HCT116 (cell line): ENCODE measurements at regions not wholly inside any gene's neighbourhood (a gene's known extent, or its start where the extent isn't known, plus 50 kb on each side); places are given as distances from the start of the nearest gene placed in this dataset.

Experiments used
- ATAC-seq: fragments of 200-7000 bp; cut with Tn5 transposase; 2 replicates; pipeline ENCODE4 v1.9.1; 2020; ENCODE audit warnings: mild to moderate bottlenecking, moderate library complexity
- BruUV-seq: library from RNA; stranded (reverse); fragments of 400-500 nt; replicated peaks from 2 replicates; lab custom pipeline; 2021; lab: Mats Ljungman, UMichigan
- CTCF ChIA-PET: fragments of 300-600 bp; sonication (Branson Sonifier 250); formaldehyde crosslinking; loops from one replicate; lab custom pipeline; 2021; ENCODE audit warnings: antibody characterized with exemption; lab: Charles Lee
- POLR2A ChIA-PET: fragments of 300-600, 350-600 bp; sonication (Branson Sonifier 250); formaldehyde crosslinking; loops from one replicate; lab custom pipeline; 2021; ENCODE audit warnings: antibody characterized with exemption; lab: Charles Lee
- RAD21 ChIA-PET, 2 experiments: fragments of 300-600 bp; sonication (Branson Sonifier 250); formaldehyde crosslinking; loops; one replicate each; lab custom pipeline; 2023; ENCODE audit warnings: low total read pairs in 2 of 2; ENCODE audit not compliant: uncharacterized antibody in 2 of 2, unreplicated experiment in 2 of 2, low non-redundant PET in 1 of 2; lab: Charles Lee
- DNase-seq: peaks from one replicate; pipeline ENCODE4 v3.0.0-alpha.2; 2010; ENCODE audit warnings: low read depth, low spot score
- H2AFZ ChIP-seq: fragments of 200-600 bp; shearing (Covaris generic), sonication (generic); 2 replicates; pipeline ENCODE4 v1.6.1; 2017; ENCODE audit warnings: low read depth, mixed run types, mixed read lengths, antibody characterized with exemption, low read length; ENCODE audit not compliant: poor library complexity, severe bottlenecking
- H3K27ac ChIP-seq: 2 replicates; pipeline ENCODE4 v1.5.1; 2012; ENCODE audit warnings: low read depth, low read length
- H3K27me3 ChIP-seq: fragments of 200-600 bp; sonication (generic); 2 replicates; pipeline ENCODE4 v1.6.1; 2016; ENCODE audit warnings: mixed run types, low read length, mixed read lengths; ENCODE audit not compliant: insufficient read depth
- H3K36me3 ChIP-seq, 2 experiments: fragments of 200-500 bp in 1 of 2; fragments of 200-600 bp in 1 of 2; sonication (Bioruptor generic) in 1 of 2; sonication (generic) in 1 of 2; 2 replicates each; pipeline versions ENCODE4 v1.5.1 to v1.6.1; 2014 to 2016; ENCODE audit warnings: low read length in 2 of 2, inconsistent platforms in 1 of 2, mixed read lengths in 1 of 2, mixed run types in 1 of 2; ENCODE audit not compliant: insufficient read depth in 2 of 2, control insufficient read depth in 1 of 2
- H3K4me1 ChIP-seq, 2 experiments: fragments of 200-600 bp in 1 of 2; sonication (generic) in 1 of 2; 2 replicates each; pipeline versions ENCODE4 v1.5.1 to v1.6.1; 2012 to 2017; ENCODE audit warnings: low read length in 2 of 2, inconsistent platforms in 1 of 2, mild to moderate bottlenecking in 1 of 2, mixed read lengths in 1 of 2, mixed run types in 1 of 2, moderate library complexity in 1 of 2; ENCODE audit not compliant: insufficient read depth in 2 of 2, control insufficient read depth in 1 of 2
- H3K4me2 ChIP-seq: fragments of 200-600 bp; sonication (generic); 2 replicates; pipeline ENCODE4 v1.6.1; 2017; ENCODE audit warnings: mixed run types, low read length, mixed read lengths
- H3K4me3 ChIP-seq, 2 experiments: fragments of 200-600 bp in 1 of 2; sonication (generic) in 1 of 2; replicated peaks in 1 of 2; 2 replicates each; pipeline ENCODE4 v1.5.1; 2011 to 2016; ENCODE audit warnings: low read length in 2 of 2, control low read depth in 1 of 2, low read depth in 1 of 2, mild to moderate bottlenecking in 1 of 2, mixed read lengths in 1 of 2, mixed run types in 1 of 2
- H3K79me2 ChIP-seq: fragments of 200-600 bp; sonication (generic); 2 replicates; pipeline ENCODE4 v1.6.1; 2017; ENCODE audit warnings: mild to moderate bottlenecking, mixed run types, low read length, moderate library complexity, mixed read lengths; ENCODE audit not compliant: insufficient read depth
- H3K9ac ChIP-seq: fragments of 200-600 bp; sonication (generic); 2 replicates; pipeline ENCODE4 v1.6.1; 2016; ENCODE audit warnings: low read length, mixed read lengths
- H3K9me2 ChIP-seq: fragments of 200-600 bp; sonication (generic), shearing (Covaris generic); 2 replicates; pipeline ENCODE4 v1.6.1; 2017; ENCODE audit warnings: mixed run types, mild to moderate bottlenecking, moderate library complexity; ENCODE audit not compliant: insufficient read depth
- H3K9me3 ChIP-seq, 2 experiments: fragments of 200-500 bp in 1 of 2; fragments of 200-600 bp in 1 of 2; sonication (Bioruptor generic) in 1 of 2; sonication (generic) in 1 of 2; 2 replicates each; pipeline ENCODE4 v1.6.1; 2014 to 2017; ENCODE audit warnings: low read length in 2 of 2, mixed read lengths in 2 of 2, inconsistent platforms in 1 of 2, low read depth in 1 of 2, mild to moderate bottlenecking in 1 of 2, mixed run types in 1 of 2, moderate library complexity in 1 of 2; ENCODE audit not compliant: control insufficient read depth in 1 of 2, insufficient read depth in 1 of 2
- H4K20me1 ChIP-seq: fragments of 200-600 bp; sonication (generic), shearing (Covaris generic); 2 replicates; pipeline ENCODE4 v1.6.1; 2017; ENCODE audit warnings: mixed run types, mild to moderate bottlenecking, moderate library complexity; ENCODE audit not compliant: insufficient read depth
- CBX3 ChIP-seq: IDR thresholded peaks from 2 replicates; pipeline ENCODE4 v1.6.1; 2012; ENCODE audit warnings: low read depth
- CTCF ChIP-seq, 3 experiments: fragments of 200-600 bp in 1 of 3; sonication (generic) in 1 of 3; IDR thresholded peaks in 2 of 3; conservative IDR thresholded peaks in 1 of 3; 2 replicates each; pipeline ENCODE4 v1.5.1; 2012 to 2017; ENCODE audit warnings: low read depth in 2 of 3, low read length in 2 of 3, antibody characterized with exemption in 1 of 3, borderline replicate concordance in 1 of 3, control low read depth in 1 of 3, mild to moderate bottlenecking in 1 of 3, mixed read lengths in 1 of 3, mixed run types in 1 of 3, moderate library complexity in 1 of 3; ENCODE audit not compliant: insufficient read depth in 1 of 3
- EGR1 ChIP-seq: IDR thresholded peaks from 2 replicates; pipeline ENCODE4 v1.6.1; 2012; ENCODE audit warnings: low read depth
- FOSL1 ChIP-seq: IDR thresholded peaks from 2 replicates; pipeline ENCODE4 v1.6.1; 2012; ENCODE audit warnings: low read depth
- JUND ChIP-seq: IDR thresholded peaks from 2 replicates; pipeline ENCODE4 v1.6.1; 2012
- POLR2A ChIP-seq: IDR thresholded peaks from 2 replicates; pipeline ENCODE4 v1.7.0; 2011; ENCODE audit warnings: borderline replicate concordance; ENCODE audit not compliant: insufficient read depth, insufficient read length; ENCODE audit errors: extremely low read depth
- RAD21 ChIP-seq: IDR thresholded peaks from 2 replicates; pipeline ENCODE4 v1.6.1; 2012; ENCODE audit warnings: low read depth, mild to moderate bottlenecking
- SIN3A ChIP-seq: IDR thresholded peaks from 2 replicates; pipeline ENCODE4 v1.6.1; 2012; ENCODE audit warnings: low read depth
- SRF ChIP-seq: IDR thresholded peaks from 2 replicates; pipeline ENCODE4 v1.6.1; 2012; ENCODE audit warnings: low read depth
- ZBTB33 ChIP-seq: IDR thresholded peaks from 2 replicates; pipeline ENCODE4 v1.6.1; 2011; ENCODE audit warnings: mild to moderate bottlenecking, low read length, moderate library complexity; ENCODE audit not compliant: insufficient replicate concordance; ENCODE audit errors: extremely low read depth
- ZFX ChIP-seq: fragments of 450-650 bp; IDR thresholded peaks from 2 replicates; pipeline ENCODE4 v1.6.1; 2017
- intact Hi-C: fragments of 100-400 bp; cut with micrococcal nuclease; formaldehyde crosslinking; loops from 2 replicates; pipeline ENCODE4 v1.10.0; 2022
- TF ChIP-seq, protein P1 (sequence below): IDR thresholded peaks from 2 replicates; pipeline ENCODE4 v1.6.1; 2012

DNA sequence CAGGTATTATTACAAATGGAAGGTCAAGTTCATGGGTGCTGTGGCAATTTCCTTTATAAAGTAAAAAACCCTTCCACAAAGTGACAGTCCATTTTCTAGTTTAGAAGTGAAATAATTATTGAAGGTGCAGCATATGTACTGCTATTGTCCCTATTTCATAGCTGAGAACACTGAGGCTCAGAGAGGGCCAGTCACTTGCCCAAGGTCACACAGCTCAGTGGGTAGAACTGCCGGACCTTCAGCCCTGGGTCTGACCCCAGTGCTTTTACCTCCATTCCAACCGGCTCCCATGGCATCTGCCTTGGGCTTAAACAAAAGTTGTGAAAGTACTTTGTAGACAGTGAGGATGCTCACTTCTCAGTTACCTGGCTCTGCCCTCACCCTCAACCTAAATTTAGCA is 150.6 kb upstream of the SMIM23 start:
- H3K27me3 ChIP-seq: no peaks in the 10 kb centered on the region
- no peaks in the 10 kb centered on the region for H3K9me3 ChIP-seq
- H3K79me2 ChIP-seq: no peaks in the 10 kb centered on the region
- no peak overlapping the region for H3K4me3 ChIP-seq
- TF ChIP-seq JUND (no peak), CTCF (IDR thresholded peaks at IDR 0.05 in 2 of 3, conservative IDR thresholded peaks at IDR 0.05 in 1 of 3; ENCODE audit: borderline replicate concordance in 1 of 3, insufficient read depth in 1 of 3, low read depth in 2 of 3, low read length in 2 of 3) (no peak), SIN3A (no peak), EGR1 (no peak), CBX3 (no peak), SRF (no peak), ZFX (no peak), FOSL1 (no peak), RAD21 (no peak), POLR2A (no peak), ZBTB33 (no peak)
- TF ChIP-seq, protein P1, sequence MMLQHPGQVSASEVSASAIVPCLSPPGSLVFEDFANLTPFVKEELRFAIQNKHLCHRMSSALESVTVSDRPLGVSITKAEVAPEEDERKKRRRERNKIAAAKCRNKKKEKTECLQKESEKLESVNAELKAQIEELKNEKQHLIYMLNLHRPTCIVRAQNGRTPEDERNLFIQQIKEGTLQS: no peak
- H3K9me2 ChIP-seq: no peaks in the 10 kb centered on the region
- no peak overlapping the region for H2AFZ ChIP-seq
- ChIA-PET POLR2A (no interaction called here), CTCF (no interaction called here), RAD21 (no interaction called here)
- no peak overlapping the region for H3K27ac ChIP-seq
- no peak overlapping the region for H3K9ac ChIP-seq
- no peaks in the 10 kb centered on the region for H3K36me3 ChIP-seq
- H4K20me1 ChIP-seq: no peaks in the 10 kb centered on the region
- no TSS peak for BruUV-seq
- no peak overlapping the region for H3K4me2 ChIP-seq
- intact Hi-C loops: no loop called here
- ATAC-seq (no peak), DNase-seq (no peak)
- peaks cover 0 to 7% of the 10 kb centered on the region in 2 experiments; a peak in 2 of 4 replicates for H3K4me1 ChIP-seq
